ENCODE measurements at regions not wholly inside any gene's neighbourhood (a gene's known extent, or its start where the extent isn't known, plus 50 kb on each side); places are given as distances from the start of the nearest gene placed in this dataset.

GRCh38 chr5:106324356-106324755 lies 1346.4 kb downstream of the EFNA5 start:
- TF ChIP-seq, protein P1, sequence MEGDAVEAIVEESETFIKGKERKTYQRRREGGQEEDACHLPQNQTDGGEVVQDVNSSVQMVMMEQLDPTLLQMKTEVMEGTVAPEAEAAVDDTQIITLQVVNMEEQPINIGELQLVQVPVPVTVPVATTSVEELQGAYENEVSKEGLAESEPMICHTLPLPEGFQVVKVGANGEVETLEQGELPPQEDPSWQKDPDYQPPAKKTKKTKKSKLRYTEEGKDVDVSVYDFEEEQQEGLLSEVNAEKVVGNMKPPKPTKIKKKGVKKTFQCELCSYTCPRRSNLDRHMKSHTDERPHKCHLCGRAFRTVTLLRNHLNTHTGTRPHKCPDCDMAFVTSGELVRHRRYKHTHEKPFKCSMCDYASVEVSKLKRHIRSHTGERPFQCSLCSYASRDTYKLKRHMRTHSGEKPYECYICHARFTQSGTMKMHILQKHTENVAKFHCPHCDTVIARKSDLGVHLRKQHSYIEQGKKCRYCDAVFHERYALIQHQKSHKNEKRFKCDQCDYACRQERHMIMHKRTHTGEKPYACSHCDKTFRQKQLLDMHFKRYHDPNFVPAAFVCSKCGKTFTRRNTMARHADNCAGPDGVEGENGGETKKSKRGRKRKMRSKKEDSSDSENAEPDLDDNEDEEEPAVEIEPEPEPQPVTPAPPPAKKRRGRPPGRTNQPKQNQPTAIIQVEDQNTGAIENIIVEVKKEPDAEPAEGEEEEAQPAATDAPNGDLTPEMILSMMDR (IDR thresholded peaks at IDR 0.05; ENCODE audit: extremely low read depth in 1 of 2, insufficient read depth in 1 of 2, low read depth in 1 of 2, low read length in 2 of 2): no peak
- TF ChIP-seq JUN (IDR thresholded peaks at IDR 0.05; ENCODE audit: borderline replicate concordance, insufficient read depth, insufficient read length, low read depth) (no peak), POLR2A (IDR thresholded peaks at IDR 0.05; ENCODE audit: low read depth, low read length) (no peak), EZH2 (IDR thresholded peaks at IDR 0.05; ENCODE audit: borderline replicate concordance, low read depth, low read length, severe bottlenecking) (no peak), POLR2AphosphoS5 (IDR thresholded peaks at IDR 0.05; ENCODE audit: insufficient read depth, low read depth, low read length) (no peak), MYC (IDR thresholded peaks at IDR 0.05; ENCODE audit: low read depth, low read length) (no peak)
- TF ChIP-seq, protein P2, sequence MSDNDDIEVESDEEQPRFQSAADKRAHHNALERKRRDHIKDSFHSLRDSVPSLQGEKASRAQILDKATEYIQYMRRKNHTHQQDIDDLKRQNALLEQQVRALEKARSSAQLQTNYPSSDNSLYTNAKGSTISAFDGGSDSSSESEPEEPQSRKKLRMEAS (IDR thresholded peaks at IDR 0.05; ENCODE audit: insufficient read depth, insufficient read length): no peak

All from endothelial cell of umbilical vein (primary cell).